NOMO-1 treated with dmso at 0.1 percent for 144 hours (cell line): ENCODE measurements at regions not wholly inside any gene's neighbourhood (a gene's known extent, or its start where the extent isn't known, plus 50 kb on each side); places are given as distances from the start of the nearest gene placed in this dataset.

Source experiments
- DNase-seq: peaks from one replicate; lab custom pipeline; 2025; ENCODE audit not compliant: unreplicated experiment; lab: John Stamatoyannopoulos, UW

- no peak for DNase-seq
These were observed 182.8 kb downstream of the PIK3C3 start for GRCh38 chr18:42137693-42138375.

- DNase-seq, result no peak
These were observed 186.4 kb downstream of the PIK3C3 start for GRCh38 chr18:42141439-42141838.

GRCh38 chr18:42155024-42155423 is 200.0 kb downstream of the PIK3C3 start:
- no peak for DNase-seq

GRCh38 chr18:42156281-42156680 is 201.2 kb downstream of the PIK3C3 start:
- no peak for DNase-seq

GRCh38 chr18:42157420-42157819 is 202.4 kb downstream of the PIK3C3 start:
- no peak for DNase-seq

DNA sequence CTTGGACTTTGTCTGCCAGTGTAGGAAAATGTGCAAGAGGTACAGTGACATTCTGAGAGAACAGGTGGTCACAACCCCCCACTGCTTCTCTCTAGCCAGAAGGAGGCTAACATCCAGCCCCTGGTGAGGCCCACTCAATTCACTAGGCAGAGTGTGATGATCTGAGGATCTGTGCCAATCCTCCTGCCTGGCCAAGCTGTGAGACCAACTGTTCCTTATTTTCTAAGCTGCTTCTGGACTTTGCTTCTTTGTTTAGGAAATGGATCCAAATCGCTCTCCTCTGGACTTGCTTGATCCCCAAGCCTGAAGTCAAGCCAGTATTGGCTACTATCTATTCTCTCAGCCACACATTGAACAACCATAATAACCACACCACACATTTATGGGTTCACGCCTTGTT is 202.8 kb downstream of the PIK3C3 start:
- DNase-seq, result no peak

DNA sequence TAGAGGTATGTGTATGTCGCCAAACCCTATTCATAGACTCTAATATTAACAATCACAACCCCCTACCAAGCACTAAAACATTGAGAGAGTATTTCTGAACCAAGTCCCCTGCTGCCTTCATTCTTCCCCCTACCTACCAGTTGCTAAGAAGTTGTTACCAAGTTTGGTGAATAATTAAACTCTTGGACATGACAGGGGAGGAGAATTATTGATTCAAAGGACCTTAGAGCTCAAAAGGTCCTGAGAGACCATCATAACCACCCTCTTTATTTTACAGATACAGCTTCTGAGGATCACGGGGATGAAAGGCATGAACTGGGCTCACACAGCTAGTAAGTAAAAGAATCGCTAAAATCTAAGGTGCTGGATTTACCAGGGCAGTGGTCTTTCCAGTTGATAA is 204.1 kb downstream of the PIK3C3 start:
- DNase-seq, result no peak

GRCh38 chr18:42163321-42163720 is 208.3 kb downstream of the PIK3C3 start:
- no peak for DNase-seq

DNA sequence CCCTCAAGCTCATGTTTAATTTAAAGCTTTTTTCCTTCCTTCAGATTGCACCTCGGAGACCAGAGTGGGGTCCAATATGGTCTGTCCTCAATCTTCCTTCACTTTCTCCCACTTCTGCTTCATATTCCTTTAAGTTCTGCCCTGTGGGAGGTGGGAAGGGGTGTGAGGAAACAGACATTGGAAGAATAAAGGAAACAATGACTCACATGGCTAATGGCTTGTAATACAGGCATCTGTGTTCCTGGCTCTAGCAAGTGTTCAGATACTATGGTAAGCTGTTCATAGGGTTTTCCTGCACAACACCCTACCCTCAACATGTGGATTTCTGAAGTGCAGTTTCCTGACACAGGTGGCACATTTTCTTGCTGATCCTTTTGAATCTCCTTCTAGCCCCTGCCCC is 209.5 kb downstream of the PIK3C3 start:
- DNase-seq, result no peak

GRCh38 chr18:42165922-42166513 is 211.0 kb downstream of the PIK3C3 start:
- no peak for DNase-seq

DNA sequence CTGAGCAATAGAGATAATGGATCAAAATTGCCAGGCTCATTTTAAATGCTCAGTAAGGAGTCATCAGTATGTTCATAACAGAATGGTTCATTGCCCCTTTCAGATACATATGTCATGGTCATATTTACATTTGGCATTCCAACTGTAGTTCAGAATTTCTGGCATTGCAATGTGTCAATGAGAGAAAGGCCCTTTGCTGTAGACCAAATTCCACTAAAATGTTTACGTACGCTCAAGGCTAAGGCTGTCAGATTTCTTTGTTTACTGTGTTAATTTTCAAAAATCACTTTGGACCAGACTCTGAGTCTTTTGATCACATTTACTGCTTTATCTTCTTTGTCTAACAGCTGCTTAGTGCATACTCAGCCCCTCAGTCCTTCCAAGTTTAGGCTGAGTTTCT is 213.5 kb downstream of the PIK3C3 start:
- no peak for DNase-seq

- no peak for DNase-seq
These were observed 213.9 kb downstream of the PIK3C3 start for GRCh38 chr18:42168907-42169306.

- DNase-seq, result peak; percentile 52
These were observed 219.9 kb downstream of the PIK3C3 start for GRCh38 chr18:42174909-42175308.

- DNase-seq, result no peak
These were observed 221.6 kb downstream of the PIK3C3 start for GRCh38 chr18:42176599-42176998.

- DNase-seq, result no peak
These were observed 222.4 kb downstream of the PIK3C3 start for GRCh38 chr18:42177390-42177789.

- no peak for DNase-seq
These were observed 223.5 kb downstream of the PIK3C3 start for GRCh38 chr18:42178376-42179080.

- no peak for DNase-seq
These were observed 224.6 kb downstream of the PIK3C3 start for GRCh38 chr18:42179542-42180121.

DNA sequence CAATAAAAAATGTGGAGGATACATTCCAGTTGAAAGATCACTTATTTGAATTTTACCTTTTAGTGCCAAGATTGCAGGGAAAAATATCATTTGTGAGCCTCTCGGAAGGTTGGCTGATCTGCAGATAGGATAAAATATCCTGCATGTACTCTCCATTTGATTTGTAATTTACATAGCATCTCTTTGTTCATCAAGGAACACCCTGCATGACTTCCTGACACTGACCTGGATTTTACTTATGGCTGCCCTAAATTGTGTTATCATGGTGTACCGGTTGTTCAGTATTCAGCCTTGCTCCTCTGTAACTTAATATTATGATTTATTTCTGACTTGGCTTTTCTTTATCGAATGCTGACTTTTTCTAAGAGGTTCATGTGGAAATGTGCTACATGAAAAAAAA is 226.4 kb downstream of the PIK3C3 start:
- no peak for DNase-seq

- no peak for DNase-seq
These were observed 228.0 kb downstream of the PIK3C3 start for GRCh38 chr18:42182728-42183700.

DNA sequence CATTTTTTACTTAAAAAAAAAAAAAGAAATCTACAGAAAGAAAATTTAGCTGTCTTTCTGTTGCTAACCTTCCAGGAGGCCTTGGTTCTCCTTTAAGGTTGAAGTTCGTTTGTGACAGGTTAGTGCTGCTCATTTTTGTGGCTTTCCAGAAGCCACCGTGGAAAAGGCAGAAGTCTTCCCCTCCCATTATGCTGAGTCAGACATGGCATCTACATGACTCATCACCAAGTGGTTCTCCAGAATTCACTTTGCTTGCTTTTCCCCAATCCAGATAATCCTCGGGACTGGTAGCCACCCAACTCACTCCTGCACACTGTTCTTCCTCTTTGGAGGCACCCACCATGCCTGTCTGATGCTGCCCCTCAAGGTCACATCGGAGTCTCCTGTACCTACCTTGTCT is 228.7 kb downstream of the PIK3C3 start:
- no peak for DNase-seq
